Mesodermal cell (in vitro differentiated cells): ENCODE measurements at regions not wholly inside any gene's neighbourhood (a gene's known extent, or its start where the extent isn't known, plus 50 kb on each side); places are given as distances from the start of the nearest gene placed in this dataset.

Experiments used
- H3K27ac ChIP-seq: 2 replicates; pipeline ENCODE4 v1.7.0; 2013; ENCODE audit warnings: mild to moderate bottlenecking, low read depth, low read length, moderate library complexity; ENCODE audit not compliant: severe bottlenecking
- H3K36me3 ChIP-seq: 2 replicates; pipeline ENCODE4 v1.7.1; 2013; ENCODE audit warnings: mild to moderate bottlenecking, low read length, moderate library complexity; ENCODE audit not compliant: control insufficient read depth, insufficient read depth
- H3K4me1 ChIP-seq: one replicate; pipeline ENCODE4 v1.7.1; 2013; ENCODE audit warnings: mild to moderate bottlenecking, low read length; ENCODE audit not compliant: insufficient read depth, control insufficient read depth, poor library complexity, severe bottlenecking
- H3K4me3 ChIP-seq: 2 replicates; pipeline ENCODE4 v1.7.0; 2013; ENCODE audit warnings: low read length, control low read depth, mild to moderate bottlenecking; ENCODE audit not compliant: insufficient read depth, poor library complexity, severe bottlenecking; ENCODE audit errors: extremely low read depth
- H3K9me3 ChIP-seq: 2 replicates; pipeline ENCODE4 v1.7.1; 2013; ENCODE audit warnings: mild to moderate bottlenecking, low read length, moderate library complexity; ENCODE audit not compliant: control insufficient read depth
- WGBS, 2 experiments: methylation state at CpG; one replicate each; pipeline ENCODE4 v1.1.5; 2013; ENCODE audit warnings: missing lambda C conversion rate in 2 of 2; ENCODE audit not compliant: insufficient coverage in 2 of 2; 5-methylcytosine and 5-hydroxymethylcytosine counted together

DNA sequence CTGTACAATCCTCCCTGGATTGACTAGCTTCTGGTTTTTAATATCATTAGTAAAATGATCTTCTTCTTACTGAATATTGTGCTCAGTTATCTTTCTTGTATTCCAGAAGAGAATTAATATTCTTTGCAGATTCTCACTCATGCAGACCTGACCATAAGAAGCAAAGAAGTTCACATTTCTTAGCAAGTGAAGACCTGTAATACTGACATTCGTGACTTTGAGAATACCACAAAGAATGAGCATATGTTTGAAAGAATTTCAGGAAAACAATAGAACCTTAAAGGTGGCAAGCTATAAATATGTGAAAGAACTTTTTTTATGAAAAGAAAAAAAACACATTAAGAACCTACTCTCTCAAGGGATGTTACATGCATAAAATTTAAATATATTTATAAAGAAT lies 371.6 kb downstream of the JRKL start:
- H3K27ac ChIP-seq: no peak overlapping the region
- H3K4me1 ChIP-seq: no peaks in the 10 kb centered on the region
- H3K9me3 ChIP-seq: no peaks in the 10 kb centered on the region
- no peak overlapping the region for H3K4me3 ChIP-seq
- 100% methylated on average over 1 of the region's 1 CpG; no CpG with 5 or more reads in 1 of the 2 experiments for WGBS, 2 experiments
- H3K36me3 ChIP-seq: no peaks in the 10 kb centered on the region

- Histone ChIP-seq H3K36me3 (no peaks in the 10 kb centered on the region), H3K27ac (no peak overlapping the region)
- WGBS, 2 experiments: no CpG with 5 or more reads among the region's 3 CpGs
These were observed 373.4 kb downstream of the JRKL start for GRCh38 chr11:96763244-96763643.

GRCh38 chr11:96778272-96778671 lies 388.5 kb downstream of the JRKL start:
- H3K9me3 ChIP-seq: no peaks in the 10 kb centered on the region
- H3K4me3 ChIP-seq: no peak overlapping the region
- H3K36me3 ChIP-seq: no peaks in the 10 kb centered on the region
- no peaks in the 10 kb centered on the region for H3K4me1 ChIP-seq
- H3K27ac ChIP-seq: no peak overlapping the region

More at GRCh38 chr11:96763244-96763643, 373.4 kb downstream of the JRKL start:
- H3K4me3 ChIP-seq: no peak overlapping the region
- no peaks in the 10 kb centered on the region for H3K4me1 ChIP-seq
- no peaks in the 10 kb centered on the region for H3K9me3 ChIP-seq

DNA sequence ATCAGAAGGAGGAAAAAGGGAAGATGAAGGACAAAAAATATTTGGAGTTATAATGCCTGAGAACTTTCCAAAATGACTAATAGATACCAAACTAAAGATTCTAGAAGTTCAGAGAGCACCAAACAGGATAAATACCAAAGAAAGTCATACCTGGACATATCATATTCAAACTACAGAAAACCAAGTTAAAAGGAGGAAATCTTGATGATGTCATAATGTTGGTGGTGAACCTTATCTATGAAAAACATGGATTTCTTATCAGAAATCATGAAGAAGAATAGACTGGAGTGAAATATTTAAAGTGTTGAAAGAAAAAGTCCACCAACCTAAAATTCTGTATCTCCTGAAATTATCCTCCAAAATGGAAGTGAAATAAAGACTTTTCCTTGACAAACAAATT lies 389.2 kb downstream of the JRKL start:
- no peaks in the 10 kb centered on the region for H3K36me3 ChIP-seq
- no peak overlapping the region for H3K4me3 ChIP-seq
- H3K27ac ChIP-seq: no peak overlapping the region
- no peaks in the 10 kb centered on the region for H3K4me1 ChIP-seq
- H3K9me3 ChIP-seq: no peaks in the 10 kb centered on the region

- no CpG with 5 or more reads among the region's 1 CpG for WGBS, 2 experiments
- no peaks in the 10 kb centered on the region for H3K4me1 ChIP-seq
- no peak overlapping the region for H3K4me3 ChIP-seq
- H3K27ac ChIP-seq: no peak overlapping the region
- no peaks in the 10 kb centered on the region for H3K9me3 ChIP-seq
- H3K36me3 ChIP-seq: no peaks in the 10 kb centered on the region
These were observed 391.3 kb downstream of the JRKL start for GRCh38 chr11:96781082-96781481.

- 88 to 91% methylated on average over 1 of the region's 2 CpGs for WGBS, 2 experiments
- Histone ChIP-seq H3K9me3 (no peaks in the 10 kb centered on the region), H3K4me1 (no peaks in the 10 kb centered on the region), H3K36me3 (no peaks in the 10 kb centered on the region), H3K4me3 (no peak overlapping the region), H3K27ac (no peak overlapping the region)
These were observed 392.8 kb downstream of the JRKL start for GRCh38 chr11:96782632-96783031.

- no peak overlapping the region for H3K27ac ChIP-seq
- H3K4me3 ChIP-seq: no peak overlapping the region
- no peaks in the 10 kb centered on the region for H3K36me3 ChIP-seq
- no peaks in the 10 kb centered on the region for H3K9me3 ChIP-seq
- WGBS, 2 experiments: 100% methylated on average over 2 of the region's 3 CpGs; no CpG with 5 or more reads in 1 of the 2 experiments
- H3K4me1 ChIP-seq: no peaks in the 10 kb centered on the region
These were observed 393.5 kb downstream of the JRKL start for GRCh38 chr11:96783311-96783710.

DNA sequence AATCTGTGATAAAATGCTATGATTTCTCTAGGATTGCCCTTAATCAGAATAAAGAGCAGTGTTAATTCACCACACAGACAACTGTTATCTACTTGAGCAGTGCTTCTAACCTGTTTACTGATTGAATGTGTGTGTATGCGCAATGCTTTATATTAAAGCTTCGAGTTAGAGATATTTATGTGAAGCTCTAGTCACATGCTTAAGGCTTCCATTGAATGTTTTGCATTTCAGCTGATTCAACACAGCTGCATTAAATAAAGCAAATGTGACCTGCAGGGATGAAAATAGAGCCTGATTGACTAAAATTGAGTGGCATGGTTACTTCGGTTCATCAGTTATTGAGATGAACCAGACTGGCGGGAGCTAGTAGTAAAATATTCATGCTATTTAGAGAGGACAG lies 395.3 kb downstream of the JRKL start:
- H3K27ac ChIP-seq: no peak overlapping the region
- no peaks in the 10 kb centered on the region for H3K4me1 ChIP-seq
- no peaks in the 10 kb centered on the region for H3K36me3 ChIP-seq
- H3K4me3 ChIP-seq: no peak overlapping the region
- 96 to 100% methylated on average over 2 to 3 of the region's 4 CpGs for WGBS, 2 experiments
- H3K9me3 ChIP-seq: no peaks in the 10 kb centered on the region

DNA sequence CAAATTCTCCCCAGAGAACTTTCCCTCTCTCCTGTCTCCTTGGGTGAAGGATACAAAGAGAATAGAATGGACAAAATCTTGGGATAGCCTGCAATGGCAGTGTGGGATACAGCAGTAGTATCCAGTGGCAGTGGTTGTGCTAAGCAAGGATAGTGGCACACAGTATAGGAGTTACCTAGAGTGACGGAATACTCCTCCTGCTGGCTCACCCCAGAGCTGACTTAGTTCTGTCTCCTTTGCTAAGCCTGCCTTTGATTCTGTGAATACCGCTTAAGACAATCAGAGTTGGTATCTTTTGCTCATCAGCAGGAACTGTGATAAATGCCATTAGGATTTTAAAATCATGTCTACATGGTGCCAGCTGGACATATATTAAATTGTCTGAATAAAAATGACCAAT lies 404.3 kb downstream of the JRKL start:
- Histone ChIP-seq H3K27ac (no peak overlapping the region), H3K9me3 (no peaks in the 10 kb centered on the region), H3K36me3 (no peaks in the 10 kb centered on the region), H3K4me1 (no peaks in the 10 kb centered on the region), H3K4me3 (no peak overlapping the region)
- 89 to 100% methylated on average over 1 to 2 of the region's 2 CpGs for WGBS, 2 experiments

- Histone ChIP-seq H3K4me1 (no peaks in the 10 kb centered on the region), H3K36me3 (no peaks in the 10 kb centered on the region), H3K27ac (no peak overlapping the region), H3K9me3 (no peaks in the 10 kb centered on the region), H3K4me3 (no peak overlapping the region)
- WGBS, 2 experiments: 80% methylated on average over 1 of the region's 1 CpG; no CpG with 5 or more reads in 1 of the 2 experiments
These were observed 408.6 kb downstream of the JRKL start for GRCh38 chr11:96798445-96798844.

GRCh38 chr11:96815236-96815635 lies 425.4 kb downstream of the JRKL start:
- Histone ChIP-seq H3K36me3 (no peaks in the 10 kb centered on the region), H3K4me1 (no peaks in the 10 kb centered on the region), H3K4me3 (no peak overlapping the region), H3K27ac (no peak overlapping the region), H3K9me3 (no peaks in the 10 kb centered on the region)
- WGBS, 2 experiments: 73% methylated on average over 2 of the region's 3 CpGs; no CpG with 5 or more reads in 1 of the 2 experiments
